Erythroblast (primary cell): ENCODE measurements at regions not wholly inside any gene's neighbourhood (a gene's known extent, or its start where the extent isn't known, plus 50 kb on each side); places are given as distances from the start of the nearest gene placed in this dataset.

Experiments used
- GATA1 ChIP-seq: IDR thresholded peaks from 2 replicates; pipeline ENCODE4 v1.6.1; 2011; ENCODE audit warnings: low read depth, mild to moderate bottlenecking, control low read depth, low read length, moderate library complexity
- POLR2A ChIP-seq: IDR thresholded peaks from 2 replicates; pipeline ENCODE4 v1.6.1; 2011; ENCODE audit warnings: mild to moderate bottlenecking, low read length

- TF ChIP-seq POLR2A (no peak), GATA1 (no peak)
Observed at GRCh38 chr17:83185023-83186002, 105.9 kb downstream of the METRNL start.
